Naive B cell (primary cell): ENCODE measurements at regions not wholly inside any gene's neighbourhood (a gene's known extent, or its start where the extent isn't known, plus 50 kb on each side); places are given as distances from the start of the nearest gene placed in this dataset.
A peak's percentile ranks its signal among the peaks of the same experiment; 100 is the strongest.

Experiments used
- ATAC-seq, 2 donors: fragments of 150-1000 bp; cut with Tn5 transposase; 2 replicates each; pipeline ENCODE4 v1.10.0; 2021; ENCODE audit warnings: low read depth in 2 of 2, mild to moderate bottlenecking in 2 of 2, moderate library complexity in 2 of 2
- DNase-seq: peaks from one replicate; pipeline ENCODE4 v3.0.0; 2022
- H3K27ac Mint-ChIP-seq, 6 donors: one replicate each; pipeline ENCODE4 v1.8.0; 2020 to 2022; ENCODE audit warnings: mild to moderate bottlenecking in 6 of 6, mixed read lengths in 6 of 6, moderate library complexity in 5 of 6, inconsistent platforms in 2 of 6
- H3K27me3 Mint-ChIP-seq, 3 donors: one replicate each; pipeline ENCODE4 v1.8.0; 2021 to 2022; ENCODE audit warnings: mixed read lengths in 3 of 3, mild to moderate bottlenecking in 1 of 3
- H3K36me3 Mint-ChIP-seq, 2 donors: one replicate each; pipeline ENCODE4 v1.8.0; 2020 to 2022; ENCODE audit warnings: mixed read lengths in 2 of 2, inconsistent platforms in 1 of 2, mild to moderate bottlenecking in 1 of 2
- H3K4me1 Mint-ChIP-seq, 3 donors: one replicate each; pipeline ENCODE4 v1.8.0; 2020 to 2022; ENCODE audit warnings: mixed read lengths in 3 of 3, inconsistent platforms in 1 of 3, mild to moderate bottlenecking in 1 of 3, moderate library complexity in 1 of 3
- H3K4me3 Mint-ChIP-seq, 8 donors: one replicate each; pipeline ENCODE4 v1.8.0; 2020 to 2022; ENCODE audit warnings: mild to moderate bottlenecking in 8 of 8, mixed read lengths in 8 of 8, moderate library complexity in 8 of 8, inconsistent platforms in 2 of 8
- H3K9me3 Mint-ChIP-seq, 7 donors: one replicate each; pipeline ENCODE4 v1.8.0; 2020 to 2022; ENCODE audit warnings: mixed read lengths in 7 of 7, mild to moderate bottlenecking in 5 of 7, inconsistent platforms in 2 of 7, moderate library complexity in 1 of 7

DNA sequence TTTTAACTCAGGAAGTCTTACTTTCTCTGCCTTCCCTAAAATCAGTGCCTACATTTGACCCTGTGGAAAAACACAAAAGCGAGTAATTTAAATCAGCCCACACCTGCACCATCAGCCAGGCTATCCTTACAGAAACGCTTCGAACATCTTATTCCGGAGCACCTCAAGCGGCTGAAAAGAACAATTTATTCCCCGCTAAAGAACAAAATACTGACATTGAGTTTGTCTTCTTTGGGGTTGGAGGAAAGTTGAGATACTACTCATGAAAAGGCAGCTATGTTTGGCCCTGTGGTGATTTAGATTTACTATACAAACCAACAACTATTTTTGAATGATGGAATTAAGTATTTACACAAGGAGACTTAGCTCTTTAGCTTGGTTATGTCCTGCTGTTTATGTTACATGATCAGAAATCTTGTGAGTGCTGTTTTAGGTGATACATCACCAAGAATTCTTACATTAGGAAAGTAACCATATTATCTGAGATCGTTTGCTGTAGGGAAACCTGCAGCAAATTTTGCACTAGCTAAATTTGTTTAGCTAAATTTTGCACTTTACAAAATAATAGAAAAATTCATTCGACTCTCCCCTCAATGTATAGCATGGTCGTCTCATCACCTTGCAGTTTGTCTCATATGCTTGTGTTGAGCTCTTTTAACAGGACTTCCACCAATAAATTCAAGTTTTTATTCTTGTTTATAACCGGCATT, 158.8 kb upstream of the SIX2 start:
- Mint-ChIP-seq H3K4me1 (peaks cover 4 to 15% (median 7%) of the 10 kb centered on the region in 3 donors), H3K4me3 (peak overlapping the region; percentile 64 to 89 (median 80)), H3K27me3 (peaks cover 56 to 60% (median 59%) of the 10 kb centered on the region in 3 donors), H3K27ac (no peak overlapping the region), H3K36me3 (no peaks in the 10 kb centered on the region), H3K9me3 (no peaks in the 10 kb centered on the region)
- ATAC-seq: no peak
- DNase-seq: no peak

DNA sequence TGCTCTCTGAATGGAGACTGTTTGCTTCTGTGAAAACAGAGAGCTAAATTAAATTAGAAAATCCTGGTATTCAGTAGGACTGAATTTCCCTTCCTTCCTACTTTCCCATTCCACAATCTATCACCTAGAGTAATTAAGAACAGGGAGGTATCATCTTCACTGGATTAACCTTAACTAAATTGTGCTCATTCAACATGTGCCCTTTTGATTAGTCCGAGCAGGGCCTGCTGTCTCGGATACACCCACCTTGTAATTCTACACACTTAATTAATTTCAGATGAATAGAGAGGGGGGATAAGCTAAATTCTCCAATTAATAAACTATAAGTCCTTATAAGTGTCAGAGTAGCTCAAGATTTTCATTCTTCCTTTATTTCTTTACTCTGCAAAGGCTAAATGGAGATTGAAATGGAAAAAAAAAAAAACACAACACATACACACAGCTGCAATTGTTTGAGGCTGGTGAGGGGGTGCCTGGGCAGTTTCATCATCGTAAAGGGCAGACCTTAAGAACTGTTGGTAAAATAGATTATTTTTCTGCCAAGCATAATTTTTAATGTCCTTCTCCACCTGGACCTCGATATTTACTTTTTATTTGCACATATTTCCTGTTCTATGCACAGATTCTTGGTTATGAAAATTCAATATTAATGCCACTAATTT, 157.1 kb upstream of the SIX2 start:
- DNase-seq: no peak

DNA sequence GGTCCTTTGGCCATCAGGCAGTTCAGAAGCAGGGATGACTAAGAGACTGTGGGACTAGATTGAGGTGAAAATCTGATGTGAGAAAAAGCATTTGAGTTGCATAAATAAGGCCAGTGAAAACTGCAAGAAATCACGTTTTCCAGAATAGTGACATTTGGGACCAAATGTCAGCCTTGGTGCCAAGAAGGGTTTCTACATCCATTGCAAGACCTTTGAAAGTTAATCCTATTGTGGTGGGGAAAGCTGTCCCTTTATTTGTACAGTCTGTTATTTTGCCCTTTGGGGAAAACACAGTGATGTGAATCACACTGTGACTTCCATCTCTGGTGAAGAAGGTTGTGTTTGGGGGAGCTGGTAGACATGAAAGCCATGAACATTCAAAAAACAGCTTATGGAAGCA, 153.5 kb upstream of the SIX2 start:
- Mint-ChIP-seq H3K36me3 (no peaks in the 10 kb centered on the region), H3K4me3 (no peak overlapping the region), H3K9me3 (no peaks in the 10 kb centered on the region), H3K4me1 (no peaks in the 10 kb centered on the region), H3K27me3 (peaks cover 36 to 52% (median 51%) of the 10 kb centered on the region in 3 donors), H3K27ac (no peak overlapping the region)
- ATAC-seq (no peak), DNase-seq (no peak)

More for the DNA sequence above, 157.1 kb upstream of the SIX2 start:
- H3K4me3 Mint-ChIP-seq: no peak overlapping the region
- H3K27ac Mint-ChIP-seq: peak overlapping the region in 1 of 6 donors; percentile 27
- H3K36me3 Mint-ChIP-seq: no peaks in the 10 kb centered on the region
- ATAC-seq: no peak
- H3K4me1 Mint-ChIP-seq: peaks cover 4 to 15% (median 7%) of the 10 kb centered on the region in 3 donors
- H3K27me3 Mint-ChIP-seq: peaks cover 51 to 64% (median 62%) of the 10 kb centered on the region in 3 donors
- H3K9me3 Mint-ChIP-seq: no peaks in the 10 kb centered on the region

DNA sequence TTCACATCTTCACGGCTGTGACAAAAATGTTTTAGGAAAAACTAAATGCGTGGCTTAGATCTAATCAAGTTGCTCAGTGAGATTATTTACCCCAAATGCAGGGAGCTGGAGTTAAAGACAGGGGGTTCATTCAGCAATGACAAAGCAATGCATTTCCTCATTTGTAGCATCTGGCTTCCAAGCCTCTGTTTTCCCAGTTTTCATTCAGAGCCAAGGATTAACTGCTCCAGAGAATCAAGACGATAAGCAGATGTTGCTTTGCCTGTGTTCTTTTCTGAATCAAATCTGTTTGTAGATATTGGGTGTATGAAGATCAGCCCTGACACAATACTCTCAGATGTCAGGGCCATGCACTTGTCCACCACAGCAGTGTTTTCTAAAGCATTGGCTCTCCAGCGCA, 147.4 kb upstream of the SIX2 start:
- Mint-ChIP-seq H3K27ac (no peak overlapping the region), H3K9me3 (no peaks in the 10 kb centered on the region), H3K4me3 (no peak overlapping the region), H3K36me3 (no peaks in the 10 kb centered on the region), H3K27me3 (peaks cover 5 to 24% (median 5%) of the 10 kb centered on the region in 3 donors), H3K4me1 (no peaks in the 10 kb centered on the region)
- ATAC-seq (no peak), DNase-seq (no peak)

DNA sequence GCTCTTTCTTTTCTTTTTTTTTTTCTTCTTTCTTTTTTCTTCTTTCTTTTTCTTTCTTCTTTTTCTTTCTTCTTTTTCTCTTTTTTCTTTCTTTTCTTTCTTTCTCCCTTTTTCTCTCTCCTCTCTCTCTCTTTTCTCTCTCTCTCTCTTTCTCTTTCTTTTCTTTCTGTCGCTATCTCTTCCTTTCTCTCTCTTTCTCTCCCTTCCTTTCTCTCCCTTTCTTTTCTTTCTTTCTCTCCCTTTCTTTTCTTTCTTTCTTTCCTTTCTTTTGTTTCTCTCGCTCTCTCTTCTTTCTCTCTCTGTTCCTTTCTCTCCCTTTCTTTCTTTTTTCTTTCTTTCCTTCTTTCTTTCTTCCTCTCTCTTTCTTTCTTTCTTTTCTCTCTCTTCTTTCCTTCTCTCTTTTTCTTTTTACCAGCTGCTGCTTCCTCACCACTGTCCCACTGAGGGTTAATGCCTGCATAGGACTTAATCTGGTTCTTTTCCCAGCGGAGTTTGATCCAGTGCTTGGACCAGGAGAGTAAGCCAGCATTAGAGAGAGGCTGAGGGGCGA, 145.4 kb upstream of the SIX2 start:
- no peaks in the 10 kb centered on the region for H3K4me1 Mint-ChIP-seq
- peak overlapping the region in 1 of 8 donors; percentile 45 for H3K4me3 Mint-ChIP-seq
- H3K27ac Mint-ChIP-seq: peak overlapping the region in 2 of 6 donors; percentile 8 to 35
- peaks cover 0 to 17% (median 4%) of the 10 kb centered on the region in 3 donors for H3K27me3 Mint-ChIP-seq
- no peak for ATAC-seq
- DNase-seq: no peak
- peaks cover 0 to 6% (median 0%) of the 10 kb centered on the region in 7 donors for H3K9me3 Mint-ChIP-seq
- no peaks in the 10 kb centered on the region for H3K36me3 Mint-ChIP-seq

DNA sequence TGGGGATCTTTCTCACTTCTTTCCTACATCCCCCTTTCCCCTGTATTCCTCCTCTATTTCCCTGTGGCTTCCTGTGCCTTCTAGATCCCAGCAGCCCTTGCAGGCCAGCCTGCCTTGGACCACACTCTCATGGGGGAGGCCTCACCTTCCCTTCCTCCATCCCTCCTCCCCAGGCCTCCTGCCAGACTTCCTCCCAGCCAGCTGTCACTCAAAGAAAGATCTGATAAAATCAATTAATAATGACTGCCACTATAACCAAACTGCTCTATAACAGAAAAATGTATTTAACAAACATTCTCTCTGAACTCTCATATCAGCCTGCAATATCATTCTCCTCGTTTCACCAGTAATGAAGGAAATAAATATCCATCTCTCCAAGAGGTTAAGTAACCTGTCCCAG, 144.9 kb upstream of the SIX2 start:
- ATAC-seq: no peak
- H3K9me3 Mint-ChIP-seq: peaks cover 0 to 6% (median 0%) of the 10 kb centered on the region in 7 donors
- H3K4me1 Mint-ChIP-seq: no peaks in the 10 kb centered on the region
- DNase-seq: no peak
- H3K4me3 Mint-ChIP-seq: no peak overlapping the region
- H3K27ac Mint-ChIP-seq: no peak overlapping the region
- no peaks in the 10 kb centered on the region for H3K36me3 Mint-ChIP-seq
- H3K27me3 Mint-ChIP-seq: peaks cover 0 to 17% (median 4%) of the 10 kb centered on the region in 3 donors

DNA sequence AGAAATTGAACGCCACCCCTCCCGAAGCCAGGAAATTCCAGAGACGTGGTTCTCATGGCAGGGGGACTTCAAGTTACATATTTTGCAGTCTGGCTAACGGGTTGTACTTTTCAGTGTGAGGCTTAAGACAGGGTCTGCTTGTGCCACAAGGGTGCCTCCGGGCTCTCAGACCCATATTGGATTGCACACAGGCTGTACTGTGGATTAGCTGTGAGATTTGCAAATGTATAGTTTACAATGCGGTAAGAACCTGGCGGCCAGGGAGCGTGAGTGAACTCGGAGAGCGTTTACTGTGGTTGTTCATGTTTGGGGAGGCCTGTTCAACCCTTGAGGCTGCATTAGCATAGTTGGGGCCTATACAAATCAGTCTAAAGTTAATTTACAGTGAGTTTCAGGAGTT, 143.9 kb upstream of the SIX2 start:
- no peaks in the 10 kb centered on the region for H3K4me1 Mint-ChIP-seq
- no peaks in the 10 kb centered on the region for H3K36me3 Mint-ChIP-seq
- H3K9me3 Mint-ChIP-seq: peaks cover 0 to 6% (median 0%) of the 10 kb centered on the region in 7 donors
- peaks cover 0 to 20% (median 4%) of the 10 kb centered on the region in 3 donors for H3K27me3 Mint-ChIP-seq
- DNase-seq: no peak
- ATAC-seq: no peak
- H3K4me3 Mint-ChIP-seq: no peak overlapping the region
- H3K27ac Mint-ChIP-seq: no peak overlapping the region

DNA sequence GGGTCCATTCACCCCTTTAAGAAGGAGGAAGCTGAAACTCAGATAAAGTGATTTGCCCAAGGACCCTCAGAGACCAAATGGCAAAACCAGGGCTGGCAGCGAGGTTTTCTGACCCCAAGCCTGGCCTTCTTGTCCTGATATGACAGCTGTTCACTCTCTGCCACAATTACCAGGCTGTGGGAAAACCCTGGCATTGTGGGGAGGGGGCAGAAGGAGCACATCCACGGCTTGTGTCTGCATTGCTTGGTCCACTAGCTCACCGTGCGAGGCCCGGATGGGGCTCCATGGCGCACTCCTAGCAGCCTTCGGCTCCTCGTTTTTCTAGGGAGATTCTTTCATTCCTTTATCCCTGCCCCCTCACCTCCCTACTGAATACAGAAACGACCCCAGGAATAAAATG, 143.4 kb upstream of the SIX2 start:
- peaks cover 0 to 17% (median 6%) of the 10 kb centered on the region in 3 donors for H3K27me3 Mint-ChIP-seq
- no peak overlapping the region for H3K4me3 Mint-ChIP-seq

DNA sequence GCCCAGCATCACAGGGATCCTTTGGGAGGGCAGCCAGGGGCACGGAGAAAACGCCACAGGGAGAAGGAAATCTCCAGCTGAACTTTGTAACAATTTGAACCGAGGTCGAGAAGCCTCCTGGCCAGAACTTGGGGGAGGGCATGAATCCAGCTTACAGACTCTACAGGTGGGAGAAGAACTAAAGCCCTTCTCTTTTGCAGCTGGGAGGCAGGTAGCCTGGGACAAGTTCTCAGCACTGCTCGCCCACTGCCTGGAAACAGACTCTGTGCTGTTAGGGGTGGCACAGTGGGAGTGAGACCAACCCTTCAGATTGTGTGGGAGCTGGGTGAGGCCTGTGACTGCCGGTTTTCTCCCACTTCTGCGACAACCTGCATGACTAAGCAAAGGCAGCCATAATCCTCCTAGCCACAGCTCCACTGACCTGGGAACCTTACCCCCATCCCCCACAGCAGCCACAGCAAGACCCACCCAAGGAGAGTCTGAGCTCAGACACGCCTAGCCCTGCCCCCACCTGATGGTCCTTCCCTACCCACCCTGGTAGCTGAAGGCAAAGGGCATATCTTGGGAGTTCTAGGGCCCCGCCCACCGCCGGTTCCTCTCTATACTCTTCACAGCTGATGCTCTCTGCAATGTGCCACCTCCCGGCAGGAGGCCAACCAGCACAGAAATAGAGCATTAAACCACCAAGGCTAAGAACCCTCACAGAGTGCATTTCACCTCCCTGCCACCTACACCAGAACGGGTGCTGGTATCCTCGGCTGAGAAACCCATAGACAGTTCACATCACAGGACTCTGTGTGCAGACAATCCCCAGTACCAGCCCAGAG, 136.0 kb upstream of the SIX2 start:
- ATAC-seq: no peak
- Mint-ChIP-seq H3K27ac (no peak overlapping the region), H3K27me3 (peaks cover 37 to 58% (median 51%) of the 10 kb centered on the region in 3 donors), H3K4me3 (no peak overlapping the region), H3K36me3 (peaks cover 4 to 10% of the 10 kb centered on the region in 2 donors), H3K4me1 (peaks cover 0 to 4% (median 0%) of the 10 kb centered on the region in 3 donors), H3K9me3 (peaks cover 0 to 10% (median 0%) of the 10 kb centered on the region in 7 donors)
- DNase-seq: no peak

More for the DNA sequence above, 143.4 kb upstream of the SIX2 start:
- Mint-ChIP-seq H3K27ac (no peak overlapping the region), H3K4me1 (no peaks in the 10 kb centered on the region), H3K9me3 (peaks cover 0 to 6% (median 0%) of the 10 kb centered on the region in 7 donors), H3K36me3 (no peaks in the 10 kb centered on the region)
- ATAC-seq (no peak), DNase-seq (no peak)

DNA sequence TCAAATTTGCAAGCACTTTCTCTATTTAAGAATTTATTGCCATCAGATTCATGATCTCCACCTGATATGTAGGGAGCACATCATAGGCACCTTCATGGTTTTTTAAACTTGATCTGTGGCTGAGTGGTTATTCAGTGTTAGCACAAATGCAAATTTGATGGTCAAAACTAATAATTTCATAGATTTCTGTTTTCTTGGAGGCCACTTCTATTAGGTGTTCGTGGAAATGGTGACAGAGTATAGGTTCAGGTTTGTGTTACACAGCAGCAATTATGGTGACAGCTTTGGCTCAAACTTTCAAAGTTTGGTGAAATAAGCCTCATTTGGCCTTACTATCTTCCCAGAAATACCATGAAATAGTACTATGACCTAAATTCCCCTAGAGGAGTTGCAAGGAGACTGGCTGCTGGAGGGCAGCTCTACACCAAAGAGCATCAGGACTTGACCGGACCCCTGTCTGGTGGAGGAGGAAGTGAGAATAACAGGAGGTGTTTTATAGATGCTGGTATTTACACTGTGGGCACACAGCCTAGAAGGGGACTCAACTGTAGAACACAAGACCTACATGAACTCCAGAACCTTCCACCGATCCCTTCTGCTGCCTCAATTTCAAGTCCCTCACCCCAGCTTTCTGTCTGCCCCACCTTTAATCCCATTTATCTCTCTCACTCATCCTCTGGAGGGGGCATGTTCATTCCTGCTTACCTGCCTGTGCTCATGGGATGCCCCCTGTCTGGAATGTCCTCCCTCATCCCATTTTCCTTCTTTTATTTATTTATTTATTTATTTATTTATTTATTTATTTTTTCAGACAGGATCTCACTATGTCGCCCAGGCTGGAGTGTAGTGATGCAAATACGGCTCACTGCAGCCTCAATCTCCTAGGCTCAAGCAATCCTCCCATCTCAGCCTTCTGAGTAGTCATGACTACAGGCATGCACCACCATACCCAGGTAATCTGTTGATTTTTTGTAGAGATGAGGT, 132.9 kb upstream of the SIX2 start:
- DNase-seq: no peak
- H3K9me3 Mint-ChIP-seq: peaks cover 0 to 2% (median 0%) of the 10 kb centered on the region in 7 donors
- no peak for ATAC-seq
- no peak overlapping the region for H3K27ac Mint-ChIP-seq
- H3K4me1 Mint-ChIP-seq: peaks cover 0 to 4% (median 0%) of the 10 kb centered on the region in 3 donors
- peaks cover 4 to 10% of the 10 kb centered on the region in 2 donors for H3K36me3 Mint-ChIP-seq
- H3K4me3 Mint-ChIP-seq: no peak overlapping the region
- H3K27me3 Mint-ChIP-seq: peaks cover 27 to 51% (median 45%) of the 10 kb centered on the region in 3 donors

DNA sequence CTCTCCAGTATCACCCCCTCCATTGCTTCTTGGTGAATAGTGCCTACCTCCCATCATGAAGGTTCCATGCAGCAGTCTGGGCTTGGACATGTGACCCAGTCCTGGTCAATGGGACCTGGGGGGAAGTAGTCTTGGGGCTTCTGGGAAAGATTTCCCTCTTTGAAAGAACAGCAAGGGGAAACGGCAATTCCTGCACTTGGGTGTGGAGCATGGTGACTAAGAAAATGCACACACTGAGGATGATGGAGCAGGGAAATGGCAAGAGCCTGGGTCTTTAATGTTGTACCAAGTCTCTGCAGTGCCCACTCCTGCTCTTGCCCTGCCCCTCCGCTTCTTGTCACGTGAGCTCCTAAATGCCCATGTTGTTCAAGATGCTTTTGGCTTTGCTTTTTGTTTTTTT, 131.4 kb upstream of the SIX2 start:
- peaks cover 0 to 4% (median 2%) of the 10 kb centered on the region in 3 donors for H3K4me1 Mint-ChIP-seq
- H3K27ac Mint-ChIP-seq: no peak overlapping the region
- ATAC-seq (no peak), DNase-seq (no peak)
- H3K36me3 Mint-ChIP-seq: peaks cover 4 to 10% of the 10 kb centered on the region in 2 donors
- no peak overlapping the region for H3K4me3 Mint-ChIP-seq
- peaks cover 26 to 42% (median 33%) of the 10 kb centered on the region in 3 donors for H3K27me3 Mint-ChIP-seq
- H3K9me3 Mint-ChIP-seq: peaks cover 0 to 2% (median 0%) of the 10 kb centered on the region in 7 donors

DNA sequence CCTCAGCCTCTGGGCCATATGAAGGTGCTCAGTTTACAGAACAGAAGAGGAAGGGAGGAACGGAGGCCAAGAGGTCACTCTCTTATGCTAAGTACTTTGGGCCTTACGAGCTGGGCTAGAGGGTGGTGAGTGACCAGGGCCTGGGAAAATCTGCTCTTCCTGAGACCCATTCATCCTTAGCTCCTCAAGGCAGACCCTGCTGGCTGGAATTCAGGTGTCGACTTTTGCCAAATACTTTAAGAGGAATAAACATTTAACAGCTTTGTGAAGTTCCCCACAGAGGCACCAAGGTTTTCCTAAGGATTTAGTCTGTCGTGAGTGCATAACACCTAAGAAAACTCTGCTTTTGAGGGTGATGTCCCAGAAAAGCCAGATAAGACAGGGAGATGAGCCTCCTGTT, 129.7 kb upstream of the SIX2 start:
- H3K27ac Mint-ChIP-seq: no peak overlapping the region
- ATAC-seq (no peak), DNase-seq (no peak)
- H3K9me3 Mint-ChIP-seq: no peaks in the 10 kb centered on the region
- no peaks in the 10 kb centered on the region for H3K36me3 Mint-ChIP-seq
- no peak overlapping the region for H3K4me3 Mint-ChIP-seq
- peaks cover 17 to 24% (median 18%) of the 10 kb centered on the region in 3 donors for H3K27me3 Mint-ChIP-seq
- peaks cover 7 to 13% (median 13%) of the 10 kb centered on the region in 3 donors for H3K4me1 Mint-ChIP-seq
